NCI-H524 (cell line): ENCODE measurements at regions not wholly inside any gene's neighbourhood (a gene's known extent, or its start where the extent isn't known, plus 50 kb on each side); places are given as distances from the start of the nearest gene placed in this dataset.
A peak's percentile ranks its signal among the peaks of the same experiment; 100 is the strongest.

Source experiments
- DNase-seq, 2 experiments: peaks; one replicate each; lab custom pipeline; 2025; lab: John Stamatoyannopoulos, UW

- no peak for DNase-seq
These were observed 499.1 kb upstream of the HS6ST1 start for GRCh38 chr2:128817813-128818212.

GRCh38 chr2:128818248-128818647 is 499.6 kb upstream of the HS6ST1 start:
- DNase-seq, result no peak

- DNase-seq, result no peak
These were observed 500.2 kb upstream of the HS6ST1 start for GRCh38 chr2:128818704-128819491.

GRCh38 chr2:128820452-128820851 is 501.8 kb upstream of the HS6ST1 start:
- DNase-seq, result no peak

- no peak for DNase-seq
These were observed 502.3 kb upstream of the HS6ST1 start for GRCh38 chr2:128821010-128821409.

- no peak for DNase-seq
These were observed 514.4 kb upstream of the HS6ST1 start for GRCh38 chr2:128832946-128833663.

GRCh38 chr2:128833664-128834027 is 515.0 kb upstream of the HS6ST1 start:
- DNase-seq, result no peak

- no peak for DNase-seq
These were observed 515.7 kb upstream of the HS6ST1 start for GRCh38 chr2:128834207-128834879.

GRCh38 chr2:128834880-128835252 is 516.2 kb upstream of the HS6ST1 start:
- no peak for DNase-seq

GRCh38 chr2:128835342-128835855 is 516.7 kb upstream of the HS6ST1 start:
- DNase-seq, result no peak

GRCh38 chr2:128835974-128836373 is 517.3 kb upstream of the HS6ST1 start:
- no peak for DNase-seq

GRCh38 chr2:128836559-128837100 is 518.0 kb upstream of the HS6ST1 start:
- no peak for DNase-seq

GRCh38 chr2:128838244-128838643 is 519.6 kb upstream of the HS6ST1 start:
- no peak for DNase-seq

GRCh38 chr2:128841803-128842202 is 523.1 kb upstream of the HS6ST1 start:
- DNase-seq, result no peak

- DNase-seq, result no peak
These were observed 548.6 kb upstream of the HS6ST1 start for GRCh38 chr2:128867311-128867710.

- DNase-seq, result no peak
These were observed 549.4 kb upstream of the HS6ST1 start for GRCh38 chr2:128867936-128868636.

- no peak for DNase-seq
These were observed 550.3 kb upstream of the HS6ST1 start for GRCh38 chr2:128868686-128869551.

- no peak for DNase-seq
These were observed 555.9 kb upstream of the HS6ST1 start for GRCh38 chr2:128874608-128875007.

- DNase-seq, result peak in 1 of 2 experiments; percentile 25
These were observed 558.6 kb upstream of the HS6ST1 start for GRCh38 chr2:128876986-128877983.

GRCh38 chr2:128879161-128879560 is 560.5 kb upstream of the HS6ST1 start:
- DNase-seq, result no peak
